ENCODE measurements at regions not wholly inside any gene's neighbourhood (a gene's known extent, or its start where the extent isn't known, plus 50 kb on each side); places are given as distances from the start of the nearest gene placed in this dataset.

- DNase-seq = no peak
- FAIRE-seq = no peak
- no peaks in the 10 kb centered on the region for H3K27me3 ChIP-seq (ENCODE audit: control insufficient read depth, insufficient read depth, low read length)
- TF ChIP-seq, protein P1, sequence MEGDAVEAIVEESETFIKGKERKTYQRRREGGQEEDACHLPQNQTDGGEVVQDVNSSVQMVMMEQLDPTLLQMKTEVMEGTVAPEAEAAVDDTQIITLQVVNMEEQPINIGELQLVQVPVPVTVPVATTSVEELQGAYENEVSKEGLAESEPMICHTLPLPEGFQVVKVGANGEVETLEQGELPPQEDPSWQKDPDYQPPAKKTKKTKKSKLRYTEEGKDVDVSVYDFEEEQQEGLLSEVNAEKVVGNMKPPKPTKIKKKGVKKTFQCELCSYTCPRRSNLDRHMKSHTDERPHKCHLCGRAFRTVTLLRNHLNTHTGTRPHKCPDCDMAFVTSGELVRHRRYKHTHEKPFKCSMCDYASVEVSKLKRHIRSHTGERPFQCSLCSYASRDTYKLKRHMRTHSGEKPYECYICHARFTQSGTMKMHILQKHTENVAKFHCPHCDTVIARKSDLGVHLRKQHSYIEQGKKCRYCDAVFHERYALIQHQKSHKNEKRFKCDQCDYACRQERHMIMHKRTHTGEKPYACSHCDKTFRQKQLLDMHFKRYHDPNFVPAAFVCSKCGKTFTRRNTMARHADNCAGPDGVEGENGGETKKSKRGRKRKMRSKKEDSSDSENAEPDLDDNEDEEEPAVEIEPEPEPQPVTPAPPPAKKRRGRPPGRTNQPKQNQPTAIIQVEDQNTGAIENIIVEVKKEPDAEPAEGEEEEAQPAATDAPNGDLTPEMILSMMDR (IDR thresholded peaks at IDR 0.05; ENCODE audit: borderline replicate concordance, extremely low read depth, insufficient read depth) = no peak
- no peak overlapping the region for H3K27ac ChIP-seq (ENCODE audit: low read depth in 2 of 2, low read length in 2 of 2)
- no peaks in the 10 kb centered on the region for H3K4me1 ChIP-seq (ENCODE audit: control insufficient read depth in 2 of 3, insufficient read depth in 2 of 3, low read depth in 1 of 3, low read length in 3 of 3)
- no peaks in the 10 kb centered on the region for H3K36me3 ChIP-seq (ENCODE audit: control insufficient read depth in 2 of 3, insufficient read depth in 3 of 3, low read length in 3 of 3)
- H3K4me3 ChIP-seq (ENCODE audit: low read length in 3 of 3) = no peak overlapping the region
- H3K9ac ChIP-seq (ENCODE audit: low read length in 3 of 3) = no peak overlapping the region
- no peaks in the 10 kb centered on the region for H3K9me3 ChIP-seq (ENCODE audit: control insufficient read depth in 2 of 3, insufficient read depth in 1 of 3, low read length in 3 of 3)
- intact Hi-C loops (cut with DNase I) = no loop called here
Observed at GRCh38 chr2:145059343-145059742, 539.4 kb upstream of the ZEB2 start.

DNA sequence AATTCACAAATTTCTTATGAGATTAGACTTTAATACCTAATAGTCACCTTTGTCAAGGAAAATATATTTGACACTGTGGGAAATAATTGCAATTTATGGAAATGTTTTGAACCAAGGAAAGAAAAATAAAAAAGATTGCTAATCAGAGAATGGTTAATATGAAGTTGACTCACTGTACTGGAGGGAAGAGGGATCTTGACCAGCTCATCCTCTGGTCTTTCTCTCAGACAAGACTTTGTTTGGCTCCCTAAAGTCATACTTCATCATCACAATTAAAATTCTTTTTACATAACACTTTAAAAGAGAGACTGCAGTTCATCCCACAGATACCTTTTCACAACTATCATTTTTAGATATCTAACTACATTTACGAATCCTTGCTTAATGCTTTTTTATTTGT is 538.5 kb upstream of the ZEB2 start:
- H3K9me3 ChIP-seq (ENCODE audit: control insufficient read depth in 2 of 3, insufficient read depth in 1 of 3, low read length in 3 of 3) = no peaks in the 10 kb centered on the region
- intact Hi-C loops (cut with DNase I) = no loop called here
- no peak for FAIRE-seq
- TF ChIP-seq, protein P1 (IDR thresholded peaks at IDR 0.05; ENCODE audit: borderline replicate concordance, extremely low read depth, insufficient read depth) = no peak
- no peaks in the 10 kb centered on the region for H3K4me1 ChIP-seq (ENCODE audit: control insufficient read depth in 2 of 3, insufficient read depth in 2 of 3, low read depth in 1 of 3, low read length in 3 of 3)
- DNase-seq = no peak
- no peak overlapping the region for H3K4me3 ChIP-seq (ENCODE audit: low read length in 3 of 3)
- H3K27ac ChIP-seq (ENCODE audit: low read depth in 2 of 2, low read length in 2 of 2) = no peak overlapping the region
- H3K9ac ChIP-seq (ENCODE audit: low read length in 3 of 3) = no peak overlapping the region
- no peaks in the 10 kb centered on the region for H3K36me3 ChIP-seq (ENCODE audit: control insufficient read depth in 2 of 3, insufficient read depth in 3 of 3, low read length in 3 of 3)
- H3K27me3 ChIP-seq (ENCODE audit: control insufficient read depth, insufficient read depth, low read length) = no peaks in the 10 kb centered on the region

- H3K27me3 ChIP-seq (ENCODE audit: control insufficient read depth, insufficient read depth, low read length) = no peaks in the 10 kb centered on the region
- H3K27ac ChIP-seq (ENCODE audit: low read depth in 2 of 2, low read length in 2 of 2) = no peak overlapping the region
- no peaks in the 10 kb centered on the region for H3K36me3 ChIP-seq (ENCODE audit: control insufficient read depth in 2 of 3, insufficient read depth in 3 of 3, low read length in 3 of 3)
- H3K9ac ChIP-seq (ENCODE audit: low read length in 3 of 3) = no peak overlapping the region
- no peak overlapping the region for H3K4me3 ChIP-seq (ENCODE audit: low read length in 3 of 3)
- FAIRE-seq = no peak
- H3K9me3 ChIP-seq (ENCODE audit: control insufficient read depth in 2 of 3, insufficient read depth in 1 of 3, low read length in 3 of 3) = no peaks in the 10 kb centered on the region
- no peaks in the 10 kb centered on the region for H3K4me1 ChIP-seq (ENCODE audit: control insufficient read depth in 2 of 3, insufficient read depth in 2 of 3, low read depth in 1 of 3, low read length in 3 of 3)
- TF ChIP-seq, protein P1 (IDR thresholded peaks at IDR 0.05; ENCODE audit: borderline replicate concordance, extremely low read depth, insufficient read depth) = no peak
- DNase-seq = no peak
- intact Hi-C loops (cut with DNase I) = no loop called here
Observed at GRCh38 chr2:145055651-145056050, 535.7 kb upstream of the ZEB2 start.

DNA sequence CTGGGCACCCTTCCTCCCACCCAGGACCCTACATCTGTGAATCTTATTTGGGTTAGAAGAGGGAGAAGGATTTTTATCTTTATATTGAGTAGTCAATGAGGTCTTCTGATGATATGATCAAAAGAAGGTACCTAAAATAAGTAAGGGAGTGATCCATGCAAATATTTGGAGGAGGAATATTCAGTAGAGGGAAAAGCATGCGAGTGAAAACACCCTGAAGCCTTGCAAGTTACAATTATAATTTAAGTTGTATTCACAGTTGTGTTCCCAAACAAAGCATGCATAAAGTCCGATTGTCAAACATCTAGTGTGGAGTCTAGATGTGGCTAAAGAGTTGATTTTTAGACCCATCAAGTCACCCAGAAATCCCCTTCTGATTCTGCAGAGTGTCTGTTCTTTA is 530.2 kb upstream of the ZEB2 start:
- no peaks in the 10 kb centered on the region for H3K27me3 ChIP-seq (ENCODE audit: control insufficient read depth, insufficient read depth, low read length)
- H3K27ac ChIP-seq (ENCODE audit: low read depth in 2 of 2, low read length in 2 of 2) = no peak overlapping the region
- H3K9me3 ChIP-seq (ENCODE audit: control insufficient read depth in 2 of 3, insufficient read depth in 1 of 3, low read length in 3 of 3) = no peaks in the 10 kb centered on the region
- no peaks in the 10 kb centered on the region for H3K4me1 ChIP-seq (ENCODE audit: control insufficient read depth in 2 of 3, insufficient read depth in 2 of 3, low read depth in 1 of 3, low read length in 3 of 3)
- no peaks in the 10 kb centered on the region for H3K36me3 ChIP-seq (ENCODE audit: control insufficient read depth in 2 of 3, insufficient read depth in 3 of 3, low read length in 3 of 3)
- DNase-seq = no peak
- no peak overlapping the region for H3K4me3 ChIP-seq (ENCODE audit: low read length in 3 of 3)
- TF ChIP-seq, protein P1 (IDR thresholded peaks at IDR 0.05; ENCODE audit: borderline replicate concordance, extremely low read depth, insufficient read depth) = no peak
- no peak for FAIRE-seq
- intact Hi-C loops (cut with DNase I) = no loop called here
- no peak overlapping the region for H3K9ac ChIP-seq (ENCODE audit: low read length in 3 of 3)

Data from kidney (tissue), 13 donors.